ENCODE measurements at regions not wholly inside any gene's neighbourhood (a gene's known extent, or its start where the extent isn't known, plus 50 kb on each side); places are given as distances from the start of the nearest gene placed in this dataset.

GRCh38 chr15:46660096-46660842 lies 1025.4 kb downstream of the SQOR start:
- TF ChIP-seq CTCF (IDR thresholded peaks at IDR 0.05), result no peak
- no peak for TF ChIP-seq REST (IDR thresholded peaks at IDR 0.05; ENCODE audit: insufficient read depth in 1 of 2, low read depth in 2 of 2, low read length in 1 of 2)
